Esophagus squamous epithelium (tissue), 4 donors: ENCODE measurements at regions not wholly inside any gene's neighbourhood (a gene's known extent, or its start where the extent isn't known, plus 50 kb on each side); places are given as distances from the start of the nearest gene placed in this dataset.

Experiments used
- POLR2A ChIP-seq, 4 donors: fragments of 450-650 bp; IDR thresholded peaks; one replicate each; pipeline ENCODE4 v1.6.1; 2017; ENCODE audit warnings: antibody characterized with exemption in 4 of 4, mild to moderate bottlenecking in 4 of 4, moderate library complexity in 3 of 4
- TF ChIP-seq, protein P1 (sequence below), 6 experiments: fragments of 450-650 bp in 4 of 6; fragments of 200-600 bp in 2 of 6; sonication (generic) in 2 of 6; IDR thresholded peaks; one replicate each; pipeline ENCODE4 v1.5.1; 2016 to 2019; ENCODE audit warnings: antibody characterized with exemption in 6 of 6, mild to moderate bottlenecking in 4 of 6, moderate library complexity in 4 of 6

DNA sequence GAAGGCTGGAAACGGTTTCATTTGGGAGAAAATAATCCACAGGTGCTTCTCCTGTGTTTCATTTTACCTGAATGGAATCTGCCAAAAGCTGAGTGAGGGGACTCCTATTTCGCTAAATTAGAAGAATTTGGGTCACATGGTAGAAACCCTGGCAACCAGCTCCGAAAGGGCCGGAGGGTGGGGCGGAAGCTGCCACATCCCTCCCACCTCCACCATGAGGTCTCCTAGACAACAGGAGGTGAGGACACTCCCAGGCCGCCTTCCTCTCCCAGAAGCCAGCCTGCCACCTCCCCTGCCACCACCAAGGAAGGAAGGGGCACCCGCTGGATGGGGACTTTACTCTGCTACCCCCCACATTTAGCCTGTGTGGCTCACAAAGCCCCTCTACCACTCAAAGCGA, 199.9 kb upstream of the ZC3H12A start:
- TF ChIP-seq, protein P1, sequence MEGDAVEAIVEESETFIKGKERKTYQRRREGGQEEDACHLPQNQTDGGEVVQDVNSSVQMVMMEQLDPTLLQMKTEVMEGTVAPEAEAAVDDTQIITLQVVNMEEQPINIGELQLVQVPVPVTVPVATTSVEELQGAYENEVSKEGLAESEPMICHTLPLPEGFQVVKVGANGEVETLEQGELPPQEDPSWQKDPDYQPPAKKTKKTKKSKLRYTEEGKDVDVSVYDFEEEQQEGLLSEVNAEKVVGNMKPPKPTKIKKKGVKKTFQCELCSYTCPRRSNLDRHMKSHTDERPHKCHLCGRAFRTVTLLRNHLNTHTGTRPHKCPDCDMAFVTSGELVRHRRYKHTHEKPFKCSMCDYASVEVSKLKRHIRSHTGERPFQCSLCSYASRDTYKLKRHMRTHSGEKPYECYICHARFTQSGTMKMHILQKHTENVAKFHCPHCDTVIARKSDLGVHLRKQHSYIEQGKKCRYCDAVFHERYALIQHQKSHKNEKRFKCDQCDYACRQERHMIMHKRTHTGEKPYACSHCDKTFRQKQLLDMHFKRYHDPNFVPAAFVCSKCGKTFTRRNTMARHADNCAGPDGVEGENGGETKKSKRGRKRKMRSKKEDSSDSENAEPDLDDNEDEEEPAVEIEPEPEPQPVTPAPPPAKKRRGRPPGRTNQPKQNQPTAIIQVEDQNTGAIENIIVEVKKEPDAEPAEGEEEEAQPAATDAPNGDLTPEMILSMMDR (IDR thresholded peaks at IDR 0.05), result no peak
- no peak for TF ChIP-seq POLR2A (IDR thresholded peaks at IDR 0.05)
